Natural killer cell (primary cell): ENCODE measurements at regions not wholly inside any gene's neighbourhood (a gene's known extent, or its start where the extent isn't known, plus 50 kb on each side); places are given as distances from the start of the nearest gene placed in this dataset.

ENCODE experiments used
- ATAC-seq, 3 donors: fragments of 150-1000 bp in 2 of 3; fragments of 200-7000 bp in 1 of 3; cut with Tn5 transposase; 1 replicate in 1 of 3; 2 replicates in 2 of 3; pipeline ENCODE4 v1.10.0; 2021; ENCODE audit warnings: mild to moderate bottlenecking in 2 of 3, moderate library complexity in 2 of 3
- DNase-seq, 2 donors: peaks; one replicate each; pipeline versions ENCODE4 v3.0.0 to v3.0.0-alpha.2; 2013 to 2021; ENCODE audit warnings: mixed read lengths in 1 of 2
- H3K27ac ChIP-seq: one replicate; pipeline ENCODE4 v1.5.1; 2013; ENCODE audit warnings: mild to moderate bottlenecking, low read length
- H3K27me3 ChIP-seq: one replicate; pipeline ENCODE4 v1.6.1; 2013; ENCODE audit warnings: low read length; ENCODE audit not compliant: control insufficient read depth, insufficient read depth
- H3K36me3 ChIP-seq: one replicate; pipeline ENCODE4 v1.6.1; 2013; ENCODE audit warnings: low read length; ENCODE audit not compliant: control insufficient read depth, insufficient read depth
- H3K4me1 ChIP-seq: one replicate; pipeline ENCODE4 v1.6.1; 2013; ENCODE audit warnings: low read length; ENCODE audit not compliant: control insufficient read depth, insufficient read depth
- H3K4me3 ChIP-seq: one replicate; pipeline ENCODE4 v1.5.1; 2013; ENCODE audit warnings: low read length
- H3K9me3 ChIP-seq: one replicate; pipeline ENCODE4 v1.6.1; 2013; ENCODE audit warnings: low read length; ENCODE audit not compliant: control insufficient read depth, insufficient read depth
- H3K27ac Mint-ChIP-seq, 2 donors: one replicate each; pipeline ENCODE4 v1.8.0; 2022; ENCODE audit warnings: mild to moderate bottlenecking in 2 of 2, mixed read lengths in 2 of 2, moderate library complexity in 1 of 2
- H3K27me3 Mint-ChIP-seq, 2 donors: one replicate each; pipeline ENCODE4 v1.8.0; 2022; ENCODE audit warnings: low read depth in 2 of 2, mixed read lengths in 2 of 2
- H3K36me3 Mint-ChIP-seq: one replicate; pipeline ENCODE4 v1.8.0; 2022; ENCODE audit warnings: mixed read lengths
- H3K4me1 Mint-ChIP-seq, 2 donors: one replicate each; pipeline ENCODE4 v1.8.0; 2022; ENCODE audit warnings: mixed read lengths in 2 of 2
- H3K4me3 Mint-ChIP-seq: one replicate; pipeline ENCODE4 v1.8.0; 2022; ENCODE audit warnings: mild to moderate bottlenecking, moderate library complexity, mixed read lengths
- H3K9me3 Mint-ChIP-seq, 2 donors: one replicate each; pipeline ENCODE4 v1.8.0; 2022; ENCODE audit warnings: mixed read lengths in 2 of 2
- CTCF ChIP-seq: fragments of 200-600 bp; IDR thresholded peaks from one replicate; pipeline ENCODE4 v1.8.0; 2022; ENCODE audit warnings: antibody characterized with exemption
- WGBS: methylation state at CpG from one replicate; pipeline ENCODE4 v1.1.7; 2013; ENCODE audit warnings: missing lambda C conversion rate; ENCODE audit not compliant: insufficient coverage; 5-methylcytosine and 5-hydroxymethylcytosine counted together
- intact Hi-C: fragments of 100-400 bp; cut with micrococcal nuclease; formaldehyde crosslinking; loops from one replicate; pipeline ENCODE4 v1.14.2; 2022

DNA sequence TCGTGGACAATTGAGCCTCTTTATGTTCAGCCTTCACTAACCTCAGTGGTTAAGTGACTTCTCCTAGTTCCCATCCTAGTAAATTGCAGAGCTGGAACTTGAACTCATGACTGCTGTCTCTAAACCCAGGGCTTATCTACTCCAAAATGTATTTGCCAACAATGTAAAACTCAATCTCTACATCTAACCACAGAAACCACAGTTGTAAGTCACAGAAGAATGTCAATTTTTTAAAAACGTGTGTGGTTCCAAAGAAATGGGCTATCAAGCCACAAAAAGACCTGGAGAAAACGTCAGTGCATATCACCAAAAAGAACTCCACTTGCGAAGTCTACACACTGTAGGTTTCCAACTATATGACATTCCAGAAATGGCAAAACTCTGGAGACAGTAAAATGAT, 172.6 kb upstream of the HMCN1 start:
- no peaks in the 10 kb centered on the region for H3K27me3 Mint-ChIP-seq
- ATAC-seq = no peak
- H3K9me3 Mint-ChIP-seq = no peaks in the 10 kb centered on the region
- DNase-seq = peak in 1 of 2 donors; percentile 67
- no peaks in the 10 kb centered on the region for H3K27me3 ChIP-seq
- H3K4me3 ChIP-seq = no peak overlapping the region
- peak overlapping the region; percentile 69 for H3K4me3 Mint-ChIP-seq
- intact Hi-C loops = no loop called here
- H3K4me1 ChIP-seq = peaks cover 25% of the 10 kb centered on the region
- peak overlapping the region; percentile 90 to 91 for H3K27ac Mint-ChIP-seq
- WGBS = 4% methylated on average over 3 of the region's 4 CpGs
- H3K4me1 Mint-ChIP-seq = peaks cover 42 to 44% of the 10 kb centered on the region in 2 donors
- TF ChIP-seq CTCF = no peak
- no peaks in the 10 kb centered on the region for H3K9me3 ChIP-seq
- H3K36me3 ChIP-seq = no peaks in the 10 kb centered on the region
- no peak overlapping the region for H3K27ac ChIP-seq
- no peaks in the 10 kb centered on the region for H3K36me3 Mint-ChIP-seq

- Mint-ChIP-seq H3K36me3 (no peaks in the 10 kb centered on the region), H3K27ac (peak overlapping the region; percentile 90 to 91), H3K4me3 (peak overlapping the region; percentile 69), H3K27me3 (no peaks in the 10 kb centered on the region), H3K9me3 (no peaks in the 10 kb centered on the region), H3K4me1 (peaks cover 33 to 35% of the 10 kb centered on the region in 2 donors)
- no peaks in the 10 kb centered on the region for H3K9me3 ChIP-seq
- H3K27ac ChIP-seq = peak overlapping the region; percentile 65
- intact Hi-C loops = no loop called here
- WGBS = 6% methylated on average over 3 of the region's 4 CpGs
- no peaks in the 10 kb centered on the region for H3K36me3 ChIP-seq
- H3K4me1 ChIP-seq = peaks cover 25% of the 10 kb centered on the region
- ATAC-seq (peak; percentile 14 to 28 (median 21)), DNase-seq (peak in 1 of 2 donors; percentile 41)
- H3K27me3 ChIP-seq = no peaks in the 10 kb centered on the region
- no peak overlapping the region for H3K4me3 ChIP-seq
- no peak for TF ChIP-seq CTCF
These were observed 173.4 kb upstream of the HMCN1 start for GRCh38 chr1:185560760-185561159.

- H3K27me3 Mint-ChIP-seq = no peaks in the 10 kb centered on the region
- peaks cover 32 to 34% of the 10 kb centered on the region in 2 donors for H3K4me1 Mint-ChIP-seq
- peak overlapping the region; percentile 90 to 91 for H3K27ac Mint-ChIP-seq
- WGBS = 14% methylated on average over 3 of the region's 3 CpGs
- H3K27me3 ChIP-seq = no peaks in the 10 kb centered on the region
- H3K4me3 Mint-ChIP-seq = peak overlapping the region; percentile 47
- no peaks in the 10 kb centered on the region for H3K9me3 ChIP-seq
- H3K36me3 ChIP-seq = no peaks in the 10 kb centered on the region
- peak; percentile 90 to 94 (median 93) for ATAC-seq
- H3K9me3 Mint-ChIP-seq = no peaks in the 10 kb centered on the region
- DNase-seq = peak; percentile 45 to 80
- intact Hi-C loops = no loop called here
- peaks cover 25% of the 10 kb centered on the region for H3K4me1 ChIP-seq
- TF ChIP-seq CTCF = peak; percentile 32
- no peaks in the 10 kb centered on the region for H3K36me3 Mint-ChIP-seq
- peak overlapping the region; percentile 65 for H3K27ac ChIP-seq
- H3K4me3 ChIP-seq = no peak overlapping the region
These were observed 174.4 kb upstream of the HMCN1 start for GRCh38 chr1:185559684-185560331.

GRCh38 chr1:185559151-185559550, 175.0 kb upstream of the HMCN1 start:
- no peak for TF ChIP-seq CTCF
- Histone ChIP-seq H3K9me3 (no peaks in the 10 kb centered on the region), H3K27me3 (no peaks in the 10 kb centered on the region), H3K4me1 (peaks cover 25% of the 10 kb centered on the region), H3K4me3 (no peak overlapping the region), H3K27ac (no peak overlapping the region), H3K36me3 (no peaks in the 10 kb centered on the region)
- Mint-ChIP-seq H3K4me1 (peaks cover 32 to 34% of the 10 kb centered on the region in 2 donors), H3K27ac (peak overlapping the region; percentile 90 to 91), H3K4me3 (peak overlapping the region; percentile 47), H3K27me3 (no peaks in the 10 kb centered on the region), H3K36me3 (no peaks in the 10 kb centered on the region), H3K9me3 (no peaks in the 10 kb centered on the region)
- ATAC-seq = no peak
- no CpG with 5 or more reads among the region's 1 CpG for WGBS
- intact Hi-C loops = no loop called here
- no peak for DNase-seq
